H1 (cell line): ENCODE measurements at regions not wholly inside any gene's neighbourhood (a gene's known extent, or its start where the extent isn't known, plus 50 kb on each side); places are given as distances from the start of the nearest gene placed in this dataset.
"Not testable (repeated sequence)": the region's sequence is repeated elsewhere in the genome, so short reads cannot be mapped to it uniquely, and the experiment has no call there.

Source experiments
- CREB1 ChIP-seq: IDR thresholded peaks from 2 replicates; pipeline ENCODE4 v1.6.1; 2012; ENCODE audit warnings: inconsistent platforms
- CTCF ChIP-seq, 3 experiments: IDR thresholded peaks; 1 replicate in 2 of 3; 2 replicates in 1 of 3; pipeline versions ENCODE4 v1.5.1 to v1.6.1; 2011; ENCODE audit warnings: low read length in 3 of 3, mild to moderate bottlenecking in 3 of 3, inconsistent platforms in 2 of 3, low read depth in 1 of 3, moderate library complexity in 1 of 3; ENCODE audit not compliant: insufficient read depth in 1 of 3; ENCODE audit errors: control extremely low read depth in 1 of 3
- EZH2 ChIP-seq: fragments of 200-600 bp; sonication (generic); IDR thresholded peaks from 2 replicates; pipeline ENCODE4 v1.7.1; 2012; ENCODE audit warnings: low read depth, mild to moderate bottlenecking, moderate library complexity, low read length, inconsistent platforms; ENCODE audit not compliant: severe bottlenecking
- FOSL1 ChIP-seq: IDR thresholded peaks from 2 replicates; pipeline ENCODE4 v1.6.1; 2011; ENCODE audit warnings: mild to moderate bottlenecking, low read depth, low read length, moderate library complexity; ENCODE audit not compliant: insufficient read depth
- JUND ChIP-seq: IDR thresholded peaks from 2 replicates; pipeline ENCODE4 v1.6.1; 2011; ENCODE audit warnings: mild to moderate bottlenecking, improper control_type of control experiment, low read length
- POLR2A ChIP-seq, 2 experiments: IDR thresholded peaks; 1 replicate in 1 of 2; 2 replicates in 1 of 2; pipeline ENCODE4 v1.6.1; 2011; ENCODE audit warnings: low read depth in 2 of 2, low read length in 2 of 2, mild to moderate bottlenecking in 2 of 2; ENCODE audit errors: control extremely low read depth in 1 of 2
- POLR2AphosphoS5 ChIP-seq: IDR thresholded peaks from 2 replicates; pipeline ENCODE4 v1.6.1; 2011; ENCODE audit warnings: low read depth, low read length
- POU5F1 ChIP-seq: IDR thresholded peaks from 2 replicates; pipeline ENCODE4 v1.6.1; 2011; ENCODE audit warnings: low read depth, mild to moderate bottlenecking, low read length, moderate library complexity
- RBBP5 ChIP-seq: IDR thresholded peaks from 2 replicates; pipeline ENCODE4 v1.7.1; 2012; ENCODE audit warnings: low read depth, mild to moderate bottlenecking, inconsistent platforms, low read length, moderate library complexity, borderline replicate concordance
- SP1 ChIP-seq: IDR thresholded peaks from 2 replicates; pipeline ENCODE4 v1.6.1; 2011; ENCODE audit warnings: low read depth, low read length
- USF2 ChIP-seq: IDR thresholded peaks from 2 replicates; pipeline ENCODE4 v1.6.1; 2011; ENCODE audit warnings: low read length, improper control_type of control experiment

- not testable (repeated sequence) for TF ChIP-seq JUND; FOSL1; CTCF (IDR thresholded peaks at IDR 0.05; ENCODE audit: control extremely low read depth in 1 of 3, insufficient read depth in 1 of 3, low read depth in 1 of 3, low read length in 3 of 3); USF2; CREB1; POU5F1; POLR2A (IDR thresholded peaks at IDR 0.05; ENCODE audit: control extremely low read depth in 1 of 2, low read depth in 2 of 2, low read length in 2 of 2); POLR2AphosphoS5; RBBP5; EZH2; SP1
These were observed 200.5 kb upstream of the PLGLB1 start for GRCh38 chr2:87222131-87222530.
